CD4-positive, CD25-positive, alpha-beta regulatory T cell (primary cell): ENCODE measurements at regions not wholly inside any gene's neighbourhood (a gene's known extent, or its start where the extent isn't known, plus 50 kb on each side); places are given as distances from the start of the nearest gene placed in this dataset.

ENCODE experiments used
- ATAC-seq, 2 donors: fragments of 150-1000 bp; cut with Tn5 transposase; one replicate each; pipeline ENCODE4 v1.10.0; 2021; ENCODE audit warnings: low read depth in 2 of 2, moderate number of reproducible peaks in 2 of 2, moderate library complexity in 1 of 2
- DNase-seq, 3 donors: peaks; one replicate each; pipeline versions ENCODE4 v3.0.0 to v3.0.0-alpha.2; 2012 to 2022; ENCODE audit warnings: mixed read lengths in 1 of 3
- H3K27ac ChIP-seq: one replicate; pipeline ENCODE4 v1.7.0; 2013; ENCODE audit warnings: mild to moderate bottlenecking, low read length; ENCODE audit not compliant: insufficient read depth, poor library complexity, severe bottlenecking
- H3K27me3 ChIP-seq: one replicate; pipeline ENCODE4 v1.7.0; 2013; ENCODE audit warnings: low read length; ENCODE audit not compliant: control insufficient read depth, insufficient read depth
- H3K36me3 ChIP-seq: one replicate; pipeline ENCODE4 v1.7.0; 2013; ENCODE audit warnings: mild to moderate bottlenecking, low read length, moderate library complexity; ENCODE audit not compliant: control insufficient read depth, insufficient read depth
- H3K4me1 ChIP-seq: 2 replicates; pipeline ENCODE4 v1.7.0; 2013; ENCODE audit warnings: mild to moderate bottlenecking, low read length; ENCODE audit not compliant: insufficient read depth, control insufficient read depth, poor library complexity, severe bottlenecking
- H3K4me3 ChIP-seq: one replicate; pipeline ENCODE4 v1.7.0; 2013; ENCODE audit warnings: low read depth, mild to moderate bottlenecking, low read length, moderate library complexity
- H3K9me3 ChIP-seq, 2 experiments: 1 replicate in 1 of 2; 2 replicates in 1 of 2; pipeline ENCODE4 v1.7.0; 2013; ENCODE audit warnings: low read length in 2 of 2, mild to moderate bottlenecking in 1 of 2, moderate library complexity in 1 of 2; ENCODE audit not compliant: control insufficient read depth in 2 of 2
- H3K27ac Mint-ChIP-seq, 3 donors: one replicate each; pipeline ENCODE4 v1.8.0; 2020 to 2022; ENCODE audit warnings: mild to moderate bottlenecking in 3 of 3, mixed read lengths in 3 of 3, moderate library complexity in 2 of 3
- H3K27me3 Mint-ChIP-seq: one replicate; pipeline ENCODE4 v1.8.0; 2022; ENCODE audit warnings: mild to moderate bottlenecking, mixed read lengths
- H3K36me3 Mint-ChIP-seq: one replicate; pipeline ENCODE4 v1.8.0; 2020; ENCODE audit warnings: mixed read lengths
- H3K4me1 Mint-ChIP-seq, 4 donors: one replicate each; pipeline ENCODE4 v1.8.0; 2020 to 2022; ENCODE audit warnings: mixed read lengths in 4 of 4, mild to moderate bottlenecking in 1 of 4
- H3K4me3 Mint-ChIP-seq, 4 donors: one replicate each; pipeline ENCODE4 v1.8.0; 2020 to 2022; ENCODE audit warnings: mild to moderate bottlenecking in 4 of 4, mixed read lengths in 4 of 4, moderate library complexity in 3 of 4
- H3K9me3 Mint-ChIP-seq, 7 donors: one replicate each; pipeline ENCODE4 v1.8.0; 2020 to 2022; ENCODE audit warnings: mixed read lengths in 7 of 7, mild to moderate bottlenecking in 3 of 7, moderate library complexity in 2 of 7

DNA sequence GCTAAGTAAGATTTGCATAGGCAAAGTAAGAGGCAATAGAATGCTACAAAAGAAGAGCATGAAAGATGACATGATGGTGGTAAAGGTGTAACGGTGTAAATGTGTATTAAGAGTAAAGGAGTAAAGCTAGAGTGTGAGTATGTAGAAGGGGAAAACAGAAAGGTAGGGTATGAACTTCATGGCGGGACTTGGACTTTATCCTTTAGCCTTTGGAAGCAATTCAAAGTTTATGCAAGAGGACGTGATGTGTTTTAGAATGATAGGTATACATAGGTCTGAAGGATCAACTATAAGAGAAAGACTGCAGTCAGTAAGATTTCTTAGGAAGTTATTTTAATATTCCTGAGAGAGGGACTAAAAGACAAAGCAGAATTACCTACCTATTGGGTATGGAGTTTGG is 358.0 kb upstream of the FAT3 start:
- Histone ChIP-seq H3K4me3 (no peak overlapping the region), H3K9me3 (no peaks in the 10 kb centered on the region), H3K27me3 (no peaks in the 10 kb centered on the region), H3K36me3 (no peaks in the 10 kb centered on the region), H3K4me1 (no peaks in the 10 kb centered on the region), H3K27ac (no peak overlapping the region)
- Mint-ChIP-seq H3K9me3 (peaks cover 4 to 27% (median 11%) of the 10 kb centered on the region in 7 donors), H3K27me3 (no peaks in the 10 kb centered on the region), H3K27ac (no peak overlapping the region), H3K4me1 (no peaks in the 10 kb centered on the region), H3K4me3 (no peak overlapping the region), H3K36me3 (no peaks in the 10 kb centered on the region)
- ATAC-seq (no peak), DNase-seq (no peak)

DNA sequence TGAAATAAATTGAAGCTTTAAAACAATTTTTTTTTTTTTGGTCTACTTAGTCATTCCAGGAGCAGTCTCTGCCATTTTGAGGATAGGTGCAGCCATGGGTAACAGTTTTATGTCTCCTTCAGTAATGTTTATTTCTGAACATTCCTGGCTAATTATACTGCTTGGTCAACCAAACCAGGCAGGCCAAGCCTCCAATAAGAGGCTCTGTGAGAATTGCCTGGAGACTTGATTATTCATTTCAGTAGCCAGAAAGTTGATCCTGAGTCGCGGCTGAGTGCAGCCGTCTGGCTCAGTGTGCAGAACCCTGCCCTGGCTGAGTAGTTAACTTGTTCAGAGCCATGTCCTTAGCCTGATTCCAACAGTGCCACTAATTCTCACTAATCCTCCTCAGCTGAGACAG is 364.0 kb upstream of the FAT3 start:
- H3K27me3 Mint-ChIP-seq: no peaks in the 10 kb centered on the region
- no peaks in the 10 kb centered on the region for H3K4me1 Mint-ChIP-seq
- DNase-seq (no peak), ATAC-seq (no peak)
- Histone ChIP-seq H3K4me3 (no peak overlapping the region), H3K27me3 (no peaks in the 10 kb centered on the region), H3K4me1 (no peaks in the 10 kb centered on the region), H3K36me3 (no peaks in the 10 kb centered on the region), H3K27ac (no peak overlapping the region), H3K9me3 (no peaks in the 10 kb centered on the region)
- H3K27ac Mint-ChIP-seq: no peak overlapping the region
- H3K36me3 Mint-ChIP-seq: no peaks in the 10 kb centered on the region
- peaks cover 1 to 15% (median 4%) of the 10 kb centered on the region in 7 donors for H3K9me3 Mint-ChIP-seq
- H3K4me3 Mint-ChIP-seq: no peak overlapping the region

DNA sequence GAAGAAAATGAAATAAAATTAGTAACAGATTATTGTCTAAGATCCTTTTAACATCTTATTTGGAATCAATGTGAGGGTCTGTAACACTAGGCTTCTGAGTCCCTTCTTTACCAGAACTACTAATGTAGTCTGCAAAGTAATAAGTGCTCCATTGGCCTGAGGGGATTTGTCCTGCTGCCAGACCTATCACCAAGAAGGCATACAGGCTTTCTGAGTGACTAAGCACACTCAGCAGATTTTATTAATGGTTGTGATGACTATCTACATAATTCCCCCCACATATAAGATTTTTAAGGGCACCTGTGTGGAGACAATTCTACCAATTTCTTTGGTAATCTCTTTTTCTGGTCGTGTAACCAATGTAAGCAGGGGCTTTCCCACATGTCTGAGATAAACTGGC is 365.0 kb upstream of the FAT3 start:
- Mint-ChIP-seq H3K27ac (no peak overlapping the region), H3K4me3 (no peak overlapping the region), H3K4me1 (no peaks in the 10 kb centered on the region), H3K36me3 (no peaks in the 10 kb centered on the region), H3K9me3 (peaks cover 0 to 11% (median 3%) of the 10 kb centered on the region in 7 donors), H3K27me3 (no peaks in the 10 kb centered on the region)
- no peak for DNase-seq
- H3K36me3 ChIP-seq: no peaks in the 10 kb centered on the region
- no peak for ATAC-seq
- H3K4me3 ChIP-seq: no peak overlapping the region
- no peak overlapping the region for H3K27ac ChIP-seq
- no peaks in the 10 kb centered on the region for H3K27me3 ChIP-seq
- H3K4me1 ChIP-seq: no peaks in the 10 kb centered on the region
- H3K9me3 ChIP-seq: no peaks in the 10 kb centered on the region

DNA sequence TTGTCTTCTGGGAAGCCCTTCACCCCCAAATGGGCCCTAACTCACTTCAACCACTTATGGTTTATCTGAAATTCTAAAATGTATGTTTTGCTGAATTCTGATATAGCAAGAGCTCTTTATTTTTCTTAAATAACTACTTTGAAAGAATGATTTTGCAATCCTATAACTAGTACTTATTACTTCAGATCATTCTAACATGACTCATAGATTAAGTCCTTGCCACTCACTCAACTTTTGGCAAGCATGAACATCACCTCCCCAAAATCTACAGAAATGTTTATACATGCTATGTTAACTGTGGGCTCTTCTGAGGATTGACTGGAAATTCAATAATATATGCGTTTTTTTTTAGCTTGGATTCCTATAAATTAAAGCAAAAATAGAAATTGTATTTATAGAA is 367.4 kb upstream of the FAT3 start:
- Histone ChIP-seq H3K36me3 (no peaks in the 10 kb centered on the region), H3K4me3 (no peak overlapping the region), H3K4me1 (no peaks in the 10 kb centered on the region), H3K27ac (no peak overlapping the region), H3K9me3 (no peaks in the 10 kb centered on the region), H3K27me3 (no peaks in the 10 kb centered on the region)
- no peak overlapping the region for H3K27ac Mint-ChIP-seq
- ATAC-seq: no peak
- DNase-seq: no peak
- no peak overlapping the region for H3K4me3 Mint-ChIP-seq
- no peaks in the 10 kb centered on the region for H3K27me3 Mint-ChIP-seq
- no peaks in the 10 kb centered on the region for H3K36me3 Mint-ChIP-seq
- peaks cover 0 to 9% (median 5%) of the 10 kb centered on the region in 7 donors for H3K9me3 Mint-ChIP-seq
- H3K4me1 Mint-ChIP-seq: no peaks in the 10 kb centered on the region

DNA sequence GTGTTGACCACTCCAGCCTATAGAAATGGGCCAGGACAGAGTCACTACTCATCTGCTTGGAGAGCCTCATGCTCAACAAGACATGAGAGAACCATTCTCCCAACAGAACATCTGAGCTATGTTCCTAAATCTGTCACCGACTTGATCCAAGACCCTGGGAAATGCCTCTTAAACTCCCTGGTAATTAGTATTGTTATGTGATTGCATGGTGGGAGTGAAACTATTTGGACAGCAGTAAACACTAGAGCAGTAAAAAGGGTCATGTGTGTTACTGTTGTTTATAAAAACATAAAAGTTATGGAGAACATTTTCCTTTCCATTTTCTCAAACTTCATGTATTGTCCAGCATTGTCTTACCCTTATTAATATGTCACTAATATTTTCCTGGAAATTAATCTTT is 369.8 kb upstream of the FAT3 start:
- Mint-ChIP-seq H3K9me3 (peaks cover 0 to 6% (median 4%) of the 10 kb centered on the region in 7 donors), H3K36me3 (no peaks in the 10 kb centered on the region), H3K4me1 (no peaks in the 10 kb centered on the region), H3K27ac (no peak overlapping the region), H3K4me3 (no peak overlapping the region), H3K27me3 (no peaks in the 10 kb centered on the region)
- H3K4me1 ChIP-seq: no peaks in the 10 kb centered on the region
- no peak overlapping the region for H3K27ac ChIP-seq
- no peak overlapping the region for H3K4me3 ChIP-seq
- H3K27me3 ChIP-seq: no peaks in the 10 kb centered on the region
- no peaks in the 10 kb centered on the region for H3K36me3 ChIP-seq
- peaks cover 0 to 5% of the 10 kb centered on the region in 2 experiments for H3K9me3 ChIP-seq
- ATAC-seq (no peak), DNase-seq (no peak)

DNA sequence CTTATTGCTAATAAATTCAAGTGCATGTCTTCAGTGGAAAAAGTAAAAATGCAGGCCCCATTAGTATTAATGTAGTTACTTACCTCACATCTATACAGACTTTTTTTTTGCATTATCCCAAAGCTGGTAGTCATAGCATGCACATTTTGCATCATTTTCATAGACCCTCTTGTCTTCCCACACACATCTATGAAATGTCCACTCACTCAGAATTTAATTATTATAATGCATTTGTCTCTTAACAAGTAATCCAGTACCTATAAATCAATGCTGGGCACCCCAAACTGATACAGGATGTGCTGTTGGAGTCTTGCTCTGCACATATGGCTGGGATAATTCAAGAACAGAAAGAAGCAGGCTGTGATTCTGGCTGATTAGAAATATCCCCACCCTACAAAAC is 370.4 kb upstream of the FAT3 start:
- H3K4me1 ChIP-seq: no peaks in the 10 kb centered on the region
- Mint-ChIP-seq H3K9me3 (peaks cover 0 to 8% (median 5%) of the 10 kb centered on the region in 7 donors), H3K4me3 (no peak overlapping the region), H3K27ac (no peak overlapping the region), H3K27me3 (no peaks in the 10 kb centered on the region), H3K4me1 (no peaks in the 10 kb centered on the region), H3K36me3 (no peaks in the 10 kb centered on the region)
- H3K4me3 ChIP-seq: no peak overlapping the region
- no peaks in the 10 kb centered on the region for H3K27me3 ChIP-seq
- peaks cover 0 to 5% of the 10 kb centered on the region in 2 experiments for H3K9me3 ChIP-seq
- ATAC-seq (no peak), DNase-seq (no peak)
- H3K27ac ChIP-seq: no peak overlapping the region
- no peaks in the 10 kb centered on the region for H3K36me3 ChIP-seq

DNA sequence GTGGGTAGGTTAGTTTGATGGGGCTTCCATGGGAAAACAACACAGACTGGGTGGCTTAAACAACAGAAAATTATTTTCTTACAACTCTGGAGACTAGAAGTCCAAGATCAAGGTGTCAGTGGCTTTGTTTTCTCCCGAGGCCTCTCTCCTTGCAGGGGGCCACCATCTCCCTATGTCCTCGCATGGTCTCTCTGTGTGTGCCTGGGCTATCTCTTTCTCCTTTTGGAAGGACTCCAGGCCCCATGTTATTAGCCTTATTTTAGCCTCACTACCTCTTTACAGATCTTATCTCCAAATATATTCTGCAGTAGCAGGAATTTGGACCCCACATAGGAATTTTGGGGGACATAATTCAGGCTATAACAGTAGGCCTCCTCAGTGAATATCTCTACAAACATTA is 372.7 kb upstream of the FAT3 start:
- DNase-seq (no peak), ATAC-seq (no peak)
- H3K36me3 Mint-ChIP-seq: no peaks in the 10 kb centered on the region
- H3K9me3 ChIP-seq: peaks cover 0 to 5% of the 10 kb centered on the region in 2 experiments
- no peaks in the 10 kb centered on the region for H3K27me3 ChIP-seq
- no peak overlapping the region for H3K27ac Mint-ChIP-seq
- H3K27me3 Mint-ChIP-seq: no peaks in the 10 kb centered on the region
- H3K4me1 ChIP-seq: no peaks in the 10 kb centered on the region
- no peaks in the 10 kb centered on the region for H3K36me3 ChIP-seq
- no peak overlapping the region for H3K27ac ChIP-seq
- H3K4me1 Mint-ChIP-seq: no peaks in the 10 kb centered on the region
- H3K9me3 Mint-ChIP-seq: peaks cover 3 to 12% (median 5%) of the 10 kb centered on the region in 7 donors
- H3K4me3 Mint-ChIP-seq: no peak overlapping the region
- H3K4me3 ChIP-seq: no peak overlapping the region

DNA sequence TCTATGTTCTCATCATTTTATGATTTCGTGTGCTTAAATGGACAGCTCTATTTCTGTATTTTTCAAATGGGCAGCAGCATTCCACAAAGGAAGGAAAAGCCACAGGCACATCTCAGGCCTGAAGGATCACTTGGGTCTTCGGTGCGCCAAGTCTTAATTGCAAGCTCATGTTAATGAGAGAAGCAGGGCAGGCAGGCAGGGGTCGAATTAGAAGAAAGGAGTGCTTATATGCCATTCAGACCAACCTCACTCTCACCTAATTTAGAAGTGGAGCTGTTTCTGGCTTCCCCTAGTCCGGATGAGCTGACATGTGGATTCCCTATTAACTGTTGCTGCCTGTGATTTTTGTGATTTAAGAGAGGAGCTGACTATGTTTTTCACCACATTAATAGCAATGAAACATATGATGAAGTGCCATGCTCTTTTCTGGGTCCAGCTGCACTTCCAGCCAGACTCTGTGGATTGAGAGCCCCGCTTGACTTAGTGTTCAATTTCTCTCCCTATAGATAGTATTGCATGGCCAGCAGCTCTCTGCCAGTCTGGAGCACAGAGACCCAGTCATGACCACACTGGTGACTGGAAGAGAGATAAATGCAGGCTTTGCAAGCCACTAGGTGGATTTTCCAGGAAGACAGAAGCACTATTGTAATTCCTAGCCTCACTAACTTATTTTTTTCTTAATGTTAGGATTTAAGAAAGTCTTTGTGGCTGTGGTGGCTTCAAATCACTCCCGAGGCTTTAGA is 373.9 kb upstream of the FAT3 start:
- H3K9me3 Mint-ChIP-seq: peaks cover 2 to 12% (median 5%) of the 10 kb centered on the region in 7 donors
- Histone ChIP-seq H3K4me3 (no peak overlapping the region), H3K4me1 (no peaks in the 10 kb centered on the region), H3K36me3 (no peaks in the 10 kb centered on the region), H3K9me3 (peaks cover 0 to 5% of the 10 kb centered on the region in 2 experiments), H3K27me3 (no peaks in the 10 kb centered on the region), H3K27ac (no peak overlapping the region)
- H3K4me1 Mint-ChIP-seq: no peaks in the 10 kb centered on the region
- no peaks in the 10 kb centered on the region for H3K27me3 Mint-ChIP-seq
- DNase-seq: no peak
- no peaks in the 10 kb centered on the region for H3K36me3 Mint-ChIP-seq
- no peak for ATAC-seq
- H3K27ac Mint-ChIP-seq: no peak overlapping the region
- H3K4me3 Mint-ChIP-seq: peak overlapping the region in 1 of 4 donors; percentile 23
